Ovary (tissue), 3 donors: ENCODE measurements at regions not wholly inside any gene's neighbourhood (a gene's known extent, or its start where the extent isn't known, plus 50 kb on each side); places are given as distances from the start of the nearest gene placed in this dataset.

Experiments
- CTCF ChIP-seq, 3 donors: fragments of 450-650 bp in 2 of 3; fragments of 200-600 bp in 1 of 3; IDR thresholded peaks; one replicate each; pipeline versions ENCODE4 v1.5.1 to v1.8.0; 2016 to 2022; ENCODE audit warnings: antibody characterized with exemption in 3 of 3, mild to moderate bottlenecking in 1 of 3
- POLR2A ChIP-seq: fragments of 450-650 bp; IDR thresholded peaks from one replicate; pipeline ENCODE4 v1.6.1; 2017; ENCODE audit warnings: antibody characterized with exemption, mild to moderate bottlenecking, moderate library complexity
- donor health status: DM: no; HTN: no; CAD: no.

- TF ChIP-seq CTCF (IDR thresholded peaks at IDR 0.05) (no peak), POLR2A (no peak)
These were observed 89.0 kb upstream of the C10orf90 start for GRCh38 chr10:126759531-126759930.
